Upper lobe of left lung (tissue), 4 donors: ENCODE measurements at regions not wholly inside any gene's neighbourhood (a gene's known extent, or its start where the extent isn't known, plus 50 kb on each side); places are given as distances from the start of the nearest gene placed in this dataset.

Experiments
- CTCF ChIP-seq, 6 experiments: fragments of 450-650 bp in 4 of 6; fragments of 200-600 bp in 2 of 6; sonication (generic) in 2 of 6; IDR thresholded peaks; one replicate each; pipeline ENCODE4 v1.5.1; 2016 to 2019; ENCODE audit warnings: antibody characterized with exemption in 6 of 6
- POLR2A ChIP-seq, 4 donors: fragments of 450-650 bp; IDR thresholded peaks; one replicate each; pipeline ENCODE4 v1.5.1; 2016 to 2017; ENCODE audit warnings: antibody characterized with exemption in 4 of 4, mild to moderate bottlenecking in 2 of 4
- POLR2AphosphoS5 ChIP-seq, 2 donors: sonication (generic); formaldehyde crosslinking; IDR thresholded peaks; one replicate each; pipeline ENCODE4 v1.5.1; 2017; ENCODE audit warnings: antibody characterized with exemption in 2 of 2

- TF ChIP-seq CTCF (IDR thresholded peaks at IDR 0.05), result no peak
- TF ChIP-seq POLR2A (IDR thresholded peaks at IDR 0.05), result no peak
- TF ChIP-seq POLR2AphosphoS5 (IDR thresholded peaks at IDR 0.05), result no peak
Measured at GRCh38 chr3:13193320-13194284, 120.4 kb upstream of the IQSEC1 start.
